ENCODE measurements at regions not wholly inside any gene's neighbourhood (a gene's known extent, or its start where the extent isn't known, plus 50 kb on each side); places are given as distances from the start of the nearest gene placed in this dataset.

DNA sequence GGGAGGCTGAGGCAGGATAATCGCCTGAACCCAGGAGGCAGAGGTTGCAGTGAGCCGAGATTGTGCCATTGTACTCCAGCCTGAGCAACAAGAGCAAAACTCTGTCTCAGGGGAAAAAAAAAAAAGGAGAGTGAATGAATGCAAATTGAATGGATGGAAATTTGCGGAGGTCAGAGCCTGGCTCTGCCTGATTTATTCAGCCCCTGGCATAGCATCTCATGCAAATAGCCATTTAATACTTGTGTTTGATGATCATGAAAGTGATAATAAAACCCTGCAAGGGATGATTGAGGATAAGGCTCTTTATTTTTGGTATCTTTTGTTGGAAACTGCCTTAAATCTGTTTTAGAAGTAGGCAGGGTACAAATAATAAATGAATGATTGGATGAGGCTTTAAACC lies 133.0 kb upstream of the SEMA6D start:
- no peak for DNase-seq
- TF ChIP-seq, protein P1, sequence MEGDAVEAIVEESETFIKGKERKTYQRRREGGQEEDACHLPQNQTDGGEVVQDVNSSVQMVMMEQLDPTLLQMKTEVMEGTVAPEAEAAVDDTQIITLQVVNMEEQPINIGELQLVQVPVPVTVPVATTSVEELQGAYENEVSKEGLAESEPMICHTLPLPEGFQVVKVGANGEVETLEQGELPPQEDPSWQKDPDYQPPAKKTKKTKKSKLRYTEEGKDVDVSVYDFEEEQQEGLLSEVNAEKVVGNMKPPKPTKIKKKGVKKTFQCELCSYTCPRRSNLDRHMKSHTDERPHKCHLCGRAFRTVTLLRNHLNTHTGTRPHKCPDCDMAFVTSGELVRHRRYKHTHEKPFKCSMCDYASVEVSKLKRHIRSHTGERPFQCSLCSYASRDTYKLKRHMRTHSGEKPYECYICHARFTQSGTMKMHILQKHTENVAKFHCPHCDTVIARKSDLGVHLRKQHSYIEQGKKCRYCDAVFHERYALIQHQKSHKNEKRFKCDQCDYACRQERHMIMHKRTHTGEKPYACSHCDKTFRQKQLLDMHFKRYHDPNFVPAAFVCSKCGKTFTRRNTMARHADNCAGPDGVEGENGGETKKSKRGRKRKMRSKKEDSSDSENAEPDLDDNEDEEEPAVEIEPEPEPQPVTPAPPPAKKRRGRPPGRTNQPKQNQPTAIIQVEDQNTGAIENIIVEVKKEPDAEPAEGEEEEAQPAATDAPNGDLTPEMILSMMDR (IDR thresholded peaks at IDR 0.05; ENCODE audit: borderline replicate concordance), result no peak
- H3K4me1 ChIP-seq, result peaks cover 17% of the 10 kb centered on the region
- H3K36me3 ChIP-seq, result no peaks in the 10 kb centered on the region
- H3K27me3 ChIP-seq (ENCODE audit: low read depth), result peaks cover 4% of the 10 kb centered on the region
- no peak overlapping the region for H3K27ac ChIP-seq (replicated peaks)
- intact Hi-C loops (cut with micrococcal nuclease), result no loop called here
- no peaks in the 10 kb centered on the region for H3K9me3 ChIP-seq (replicated peaks)
- H3K4me3 ChIP-seq, result no peak overlapping the region

- Histone ChIP-seq H3K9me3 (replicated peaks) (no peaks in the 10 kb centered on the region), H3K27ac (replicated peaks) (no peak overlapping the region), H3K4me1 (peaks cover 17% of the 10 kb centered on the region), H3K4me3 (no peak overlapping the region), H3K36me3 (no peaks in the 10 kb centered on the region), H3K27me3 (ENCODE audit: low read depth) (peaks cover 8% of the 10 kb centered on the region)
- intact Hi-C loops (cut with micrococcal nuclease), result no loop called here
- peak; percentile 63 for DNase-seq
- TF ChIP-seq, protein P1 (IDR thresholded peaks at IDR 0.05; ENCODE audit: borderline replicate concordance), result no peak
These were observed 130.6 kb upstream of the SEMA6D start for GRCh38 chr15:47586653-47587224.

GRCh38 chr15:47587940-47588802 lies 129.1 kb upstream of the SEMA6D start:
- no peaks in the 10 kb centered on the region for H3K9me3 ChIP-seq (replicated peaks)
- H3K27ac ChIP-seq (replicated peaks), result peak overlapping the region; percentile 33
- intact Hi-C loops (cut with micrococcal nuclease), result no loop called here
- H3K4me1 ChIP-seq, result peaks cover 17% of the 10 kb centered on the region
- TF ChIP-seq, protein P1 (IDR thresholded peaks at IDR 0.05; ENCODE audit: borderline replicate concordance), result no peak
- H3K4me3 ChIP-seq, result no peak overlapping the region
- peak; percentile 23 for DNase-seq
- H3K27me3 ChIP-seq (ENCODE audit: low read depth), result peaks cover 8% of the 10 kb centered on the region
- H3K36me3 ChIP-seq, result no peaks in the 10 kb centered on the region

GRCh38 chr15:47588958-47589357 lies 128.3 kb upstream of the SEMA6D start:
- no peaks in the 10 kb centered on the region for H3K36me3 ChIP-seq
- H3K9me3 ChIP-seq (replicated peaks), result no peaks in the 10 kb centered on the region
- no peak for DNase-seq
- peaks cover 8% of the 10 kb centered on the region for H3K27me3 ChIP-seq (ENCODE audit: low read depth)
- no peak overlapping the region for H3K27ac ChIP-seq (replicated peaks)
- intact Hi-C loops (cut with micrococcal nuclease), result no loop called here
- H3K4me1 ChIP-seq, result peaks cover 17% of the 10 kb centered on the region
- no peak overlapping the region for H3K4me3 ChIP-seq
- TF ChIP-seq, protein P1 (IDR thresholded peaks at IDR 0.05; ENCODE audit: borderline replicate concordance), result no peak

- Histone ChIP-seq H3K27me3 (ENCODE audit: low read depth) (peaks cover 41% of the 10 kb centered on the region), H3K9me3 (replicated peaks) (peaks cover 12% of the 10 kb centered on the region), H3K27ac (replicated peaks) (no peak overlapping the region), H3K4me1 (no peaks in the 10 kb centered on the region), H3K36me3 (no peaks in the 10 kb centered on the region), H3K4me3 (no peak overlapping the region)
- TF ChIP-seq, protein P1 (IDR thresholded peaks at IDR 0.05; ENCODE audit: borderline replicate concordance), result no peak
- intact Hi-C loops (cut with micrococcal nuclease), result no loop called here
- DNase-seq, result no peak
These were observed 118.3 kb upstream of the SEMA6D start for GRCh38 chr15:47598996-47599395.
